Pons (tissue), 1 donor: ENCODE measurements at regions not wholly inside any gene's neighbourhood (a gene's known extent, or its start where the extent isn't known, plus 50 kb on each side); places are given as distances from the start of the nearest gene placed in this dataset.
"Not testable (repeated sequence)": the region's sequence is repeated elsewhere in the genome, so short reads cannot be mapped to it uniquely, and the experiment has no call there.

Experiments
- DNase-seq: peaks from one replicate; pipeline ENCODE4 v3.0.0-alpha.2; 2016; ENCODE audit warnings: low spot score

- no peak for DNase-seq
These were observed 368.7 kb upstream of the ID2 start for GRCh38 chr2:8312861-8313830.

- DNase-seq, result no peak
These were observed 367.8 kb upstream of the ID2 start for GRCh38 chr2:8314063-8314462.

- no peak for DNase-seq
These were observed 366.2 kb upstream of the ID2 start for GRCh38 chr2:8315531-8316165.

GRCh38 chr2:8316356-8316755 lies 365.5 kb upstream of the ID2 start:
- DNase-seq, result no peak

- no peak for DNase-seq
These were observed 364.4 kb upstream of the ID2 start for GRCh38 chr2:8317418-8317817.

GRCh38 chr2:8319219-8319618 lies 362.6 kb upstream of the ID2 start:
- no peak for DNase-seq

GRCh38 chr2:8320311-8321066 lies 361.4 kb upstream of the ID2 start:
- DNase-seq, result no peak

GRCh38 chr2:8322634-8323033 lies 359.2 kb upstream of the ID2 start:
- DNase-seq, result no peak

GRCh38 chr2:8324164-8324856 lies 357.5 kb upstream of the ID2 start:
- no peak for DNase-seq

GRCh38 chr2:8324901-8325300 lies 357.0 kb upstream of the ID2 start:
- no peak for DNase-seq

- no peak for DNase-seq
These were observed 354.3 kb upstream of the ID2 start for GRCh38 chr2:8327371-8328100.

GRCh38 chr2:8328217-8328616 lies 353.6 kb upstream of the ID2 start:
- DNase-seq, result no peak

- no peak for DNase-seq
These were observed 351.9 kb upstream of the ID2 start for GRCh38 chr2:8329660-8330622.

GRCh38 chr2:8331068-8331467 lies 350.8 kb upstream of the ID2 start:
- DNase-seq, result no peak

GRCh38 chr2:8332646-8333045 lies 349.2 kb upstream of the ID2 start:
- no peak for DNase-seq

- no peak for DNase-seq
These were observed 348.6 kb upstream of the ID2 start for GRCh38 chr2:8333177-8333831.

GRCh38 chr2:8333832-8334187 lies 348.0 kb upstream of the ID2 start:
- not testable (repeated sequence) for DNase-seq

GRCh38 chr2:8334866-8335325 lies 347.0 kb upstream of the ID2 start:
- DNase-seq, result peak; percentile 46

- no peak for DNase-seq
These were observed 346.1 kb upstream of the ID2 start for GRCh38 chr2:8335801-8336200.

- DNase-seq, result no peak
These were observed 344.5 kb upstream of the ID2 start for GRCh38 chr2:8337321-8337720.
